CD14-positive monocyte (primary cell): ENCODE measurements at regions not wholly inside any gene's neighbourhood (a gene's known extent, or its start where the extent isn't known, plus 50 kb on each side); places are given as distances from the start of the nearest gene placed in this dataset.

Experiments
- DNase-seq, 3 donors: peaks; one replicate each; pipeline ENCODE4 v3.0.0-alpha.2; 2011 to 2022
- H2AFZ ChIP-seq: 2 replicates; pipeline ENCODE4 v1.6.0; 2012; ENCODE audit warnings: mild to moderate bottlenecking, low read depth, low read length, inconsistent platforms; ENCODE audit not compliant: insufficient read depth, poor library complexity, severe bottlenecking
- H3K27ac ChIP-seq, 2 donors: 1 replicate in 1 of 2; 2 replicates in 1 of 2; pipeline ENCODE4 v1.5.1; 2012 to 2013; ENCODE audit warnings: low read length in 2 of 2, control low read depth in 1 of 2, inconsistent platforms in 1 of 2, low read depth in 1 of 2, mild to moderate bottlenecking in 1 of 2
- H3K27me3 ChIP-seq, 2 donors: one replicate each; pipeline versions ENCODE4 v1.6.0 to v1.6.1; 2011 to 2013; ENCODE audit warnings: low read length in 2 of 2; ENCODE audit not compliant: control insufficient read depth in 2 of 2, insufficient read depth in 2 of 2
- H3K36me3 ChIP-seq, 2 donors: replicated peaks in 1 of 2; 1 replicate in 1 of 2; 2 replicates in 1 of 2; pipeline versions ENCODE4 v1.5.1 to v1.6.1; 2012 to 2013; ENCODE audit warnings: low read length in 2 of 2, control low read depth in 1 of 2, inconsistent platforms in 1 of 2, mild to moderate bottlenecking in 1 of 2; ENCODE audit not compliant: insufficient read depth in 2 of 2, control insufficient read depth in 1 of 2
- H3K4me1 ChIP-seq, 2 donors: 1 replicate in 1 of 2; 2 replicates in 1 of 2; pipeline versions ENCODE4 v1.5.1 to v1.6.1; 2012 to 2013; ENCODE audit warnings: low read length in 2 of 2, control low read depth in 1 of 2, inconsistent platforms in 1 of 2, mild to moderate bottlenecking in 1 of 2, moderate library complexity in 1 of 2; ENCODE audit not compliant: insufficient read depth in 2 of 2, control insufficient read depth in 1 of 2
- H3K4me2 ChIP-seq: replicated peaks from 2 replicates; pipeline ENCODE3; 2012; ENCODE audit warnings: low read length, moderate library complexity, mild to moderate bottlenecking; ENCODE audit not compliant: poor library complexity, severe bottlenecking; ENCODE audit errors: extremely low read depth
- H3K4me3 ChIP-seq, 3 experiments: fragments of 200-600 bp in 1 of 3; sonication (generic) in 1 of 3; replicated peaks in 1 of 3; 1 replicate in 2 of 3; 2 replicates in 1 of 3; pipeline ENCODE4 v1.5.1; 2011 to 2013; ENCODE audit warnings: low read length in 3 of 3, mild to moderate bottlenecking in 3 of 3, control low read depth in 2 of 3, low read depth in 2 of 3, inconsistent platforms in 1 of 3, moderate library complexity in 1 of 3
- H3K79me2 ChIP-seq: 2 replicates; pipeline ENCODE4 v1.6.0; 2012; ENCODE audit warnings: mild to moderate bottlenecking, control low read depth, inconsistent platforms, low read length, moderate library complexity; ENCODE audit not compliant: insufficient read depth
- H3K9ac ChIP-seq: 2 replicates; pipeline ENCODE4 v1.6.0; 2017; ENCODE audit warnings: low read length, mild to moderate bottlenecking; ENCODE audit not compliant: insufficient read depth, poor library complexity, severe bottlenecking
- H3K9me3 ChIP-seq, 2 donors: replicated peaks in 1 of 2; 1 replicate in 1 of 2; 2 replicates in 1 of 2; pipeline versions ENCODE4 v1.5.1 to v1.6.1; 2012 to 2013; ENCODE audit warnings: low read length in 2 of 2, control low read depth in 1 of 2; ENCODE audit not compliant: control insufficient read depth in 1 of 2, insufficient read depth in 1 of 2
- H4K20me1 ChIP-seq: 2 replicates; pipeline ENCODE4 v1.6.0; 2012; ENCODE audit warnings: mild to moderate bottlenecking, low read length, control low read depth, moderate library complexity; ENCODE audit not compliant: insufficient read depth
- H3K27ac Mint-ChIP-seq, 7 donors: one replicate each; pipeline ENCODE4 v1.8.0; 2020; ENCODE audit warnings: mild to moderate bottlenecking in 7 of 7, mixed read lengths in 7 of 7, moderate library complexity in 6 of 7, inconsistent platforms in 2 of 7
- H3K27me3 Mint-ChIP-seq, 3 donors: one replicate each; pipeline ENCODE4 v1.8.0; 2021 to 2022; ENCODE audit warnings: low read depth in 3 of 3, mild to moderate bottlenecking in 3 of 3, mixed read lengths in 3 of 3, moderate library complexity in 3 of 3, inconsistent platforms in 1 of 3
- H3K36me3 Mint-ChIP-seq, 2 donors: one replicate each; pipeline ENCODE4 v1.8.0; 2020; ENCODE audit warnings: mixed read lengths in 2 of 2, inconsistent platforms in 1 of 2, mild to moderate bottlenecking in 1 of 2
- H3K4me1 Mint-ChIP-seq: one replicate; pipeline ENCODE4 v1.8.0; 2020; ENCODE audit warnings: mild to moderate bottlenecking, mixed read lengths
- H3K4me3 Mint-ChIP-seq, 2 donors: one replicate each; pipeline ENCODE4 v1.8.0; 2020; ENCODE audit warnings: mild to moderate bottlenecking in 2 of 2, mixed read lengths in 2 of 2, moderate library complexity in 1 of 2
- H3K9me3 Mint-ChIP-seq, 7 donors: one replicate each; pipeline ENCODE4 v1.8.0; 2020 to 2022; ENCODE audit warnings: mixed read lengths in 7 of 7, mild to moderate bottlenecking in 6 of 7, moderate library complexity in 6 of 7, inconsistent platforms in 2 of 7
- CTCF ChIP-seq: fragments of 200-600 bp; IDR thresholded peaks from one replicate; pipeline ENCODE4 v1.8.0; 2022; ENCODE audit warnings: antibody characterized with exemption, mild to moderate bottlenecking
- WGBS: methylation state at CpG from one replicate; pipeline ENCODE4 v1.1.5; 2013; ENCODE audit warnings: missing lambda C conversion rate; ENCODE audit not compliant: insufficient coverage; 5-methylcytosine and 5-hydroxymethylcytosine counted together
- intact Hi-C, 2 donors: fragments of 100-400 bp; cut with micrococcal nuclease; formaldehyde crosslinking; loops; one replicate each; pipeline versions ENCODE4 v1.15.0 to v1.15.1; 2023

DNA sequence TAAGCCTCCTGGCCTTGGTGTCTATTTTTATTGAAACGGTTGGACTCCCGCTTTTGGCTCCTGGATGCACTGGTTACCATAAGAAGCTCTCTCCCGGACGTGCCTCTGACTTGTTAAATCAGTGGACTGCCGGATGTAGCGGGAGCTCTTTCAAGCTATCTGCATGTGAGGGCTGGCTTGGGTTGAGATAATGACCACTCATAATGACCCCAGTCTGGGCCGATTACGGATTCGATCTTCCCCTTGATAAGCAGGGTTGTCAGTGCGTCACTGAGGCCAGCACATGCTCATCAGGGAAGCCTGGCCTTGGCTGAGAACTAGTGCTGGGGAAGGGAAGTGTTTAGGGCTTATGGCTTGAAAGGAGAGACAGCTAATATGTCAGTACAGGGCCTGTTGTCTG, 528.1 kb downstream of the CDH26 start:
- peaks cover 9 to 11% (median 11%) of the 10 kb centered on the region in 3 donors for H3K27me3 Mint-ChIP-seq
- no peak overlapping the region for H3K27ac Mint-ChIP-seq
- Histone ChIP-seq H3K9ac (no peak overlapping the region), H3K4me2 (no peak overlapping the region), H3K9me3 (no peaks in the 10 kb centered on the region), H3K79me2 (no peaks in the 10 kb centered on the region), H3K36me3 (no peaks in the 10 kb centered on the region), H3K27me3 (no peaks in the 10 kb centered on the region), H4K20me1 (no peaks in the 10 kb centered on the region), H3K27ac (no peak overlapping the region), H3K4me3 (no peak overlapping the region), H3K4me1 (no peaks in the 10 kb centered on the region), H2AFZ (no peak overlapping the region)
- H3K9me3 Mint-ChIP-seq: peaks cover 0 to 3% (median 0%) of the 10 kb centered on the region in 7 donors
- H3K4me1 Mint-ChIP-seq: no peaks in the 10 kb centered on the region
- H3K4me3 Mint-ChIP-seq: no peak overlapping the region
- H3K36me3 Mint-ChIP-seq: no peaks in the 10 kb centered on the region
- WGBS: 95% methylated on average over 10 of the region's 10 CpGs
- TF ChIP-seq CTCF: no peak
- no peak for DNase-seq
- intact Hi-C loops: no loop called here

GRCh38 chr20:60486937-60487336, 528.7 kb downstream of the CDH26 start:
- WGBS: 96% methylated on average over 8 of the region's 8 CpGs

More at GRCh38 chr20:60486937-60487336, 528.7 kb downstream of the CDH26 start:
- no peak overlapping the region for H3K4me2 ChIP-seq
- no peak overlapping the region for H3K9ac ChIP-seq
- Mint-ChIP-seq H3K27me3 (peaks cover 9 to 11% (median 11%) of the 10 kb centered on the region in 3 donors), H3K36me3 (no peaks in the 10 kb centered on the region), H3K9me3 (peaks cover 0 to 3% (median 0%) of the 10 kb centered on the region in 7 donors), H3K4me1 (no peaks in the 10 kb centered on the region), H3K27ac (no peak overlapping the region), H3K4me3 (no peak overlapping the region)
- H3K79me2 ChIP-seq: no peaks in the 10 kb centered on the region
- H4K20me1 ChIP-seq: no peaks in the 10 kb centered on the region
- no peak overlapping the region for H3K4me3 ChIP-seq
- TF ChIP-seq CTCF: no peak
- no peaks in the 10 kb centered on the region for H3K36me3 ChIP-seq
- intact Hi-C loops: no loop called here
- no peak overlapping the region for H2AFZ ChIP-seq
- no peaks in the 10 kb centered on the region for H3K27me3 ChIP-seq
- H3K9me3 ChIP-seq: no peaks in the 10 kb centered on the region
- no peak overlapping the region for H3K27ac ChIP-seq
- DNase-seq: no peak
- H3K4me1 ChIP-seq: no peaks in the 10 kb centered on the region
